ENCODE measurements at regions not wholly inside any gene's neighbourhood (a gene's known extent, or its start where the extent isn't known, plus 50 kb on each side); places are given as distances from the start of the nearest gene placed in this dataset.

DNA sequence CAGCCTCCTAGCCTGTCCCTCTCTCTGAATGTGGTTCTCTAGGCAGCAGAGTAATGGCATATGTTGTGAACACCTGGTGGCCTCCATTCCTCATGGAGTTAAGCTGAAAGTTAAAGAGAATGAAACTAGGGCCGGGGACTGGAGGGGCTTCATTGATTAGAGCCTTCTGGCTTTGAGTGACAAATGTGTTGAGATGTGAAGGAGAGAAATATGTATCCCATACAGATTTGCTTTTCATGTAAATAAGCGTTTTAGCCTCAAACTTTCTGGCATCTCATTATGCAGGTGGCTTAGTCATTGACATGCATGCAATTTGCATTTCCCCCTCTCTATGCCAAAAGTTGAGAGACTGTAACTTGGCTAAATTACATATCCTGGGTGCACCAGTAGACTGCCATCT lies 537.7 kb upstream of the EEF2KMT start:
- dilution Hi-C loops (cut with MboI; ENCODE audit: extremely low pct_ligation_motif_present, low sequenced_read_pairs): no loop called here

More for the DNA sequence above, 537.7 kb upstream of the EEF2KMT start:
- TF ChIP-seq, protein P1, sequence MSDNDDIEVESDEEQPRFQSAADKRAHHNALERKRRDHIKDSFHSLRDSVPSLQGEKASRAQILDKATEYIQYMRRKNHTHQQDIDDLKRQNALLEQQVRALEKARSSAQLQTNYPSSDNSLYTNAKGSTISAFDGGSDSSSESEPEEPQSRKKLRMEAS (IDR thresholded peaks at IDR 0.05; ENCODE audit: insufficient read depth, insufficient read length): no peak
- TF ChIP-seq FOS (IDR thresholded peaks at IDR 0.05; ENCODE audit: borderline replicate concordance, insufficient read depth, low read length) (no peak), POLR2AphosphoS5 (IDR thresholded peaks at IDR 0.05; ENCODE audit: insufficient read depth, low read depth, low read length) (no peak), POLR2A (IDR thresholded peaks at IDR 0.05; ENCODE audit: low read depth, low read length) (no peak), MYC (IDR thresholded peaks at IDR 0.05; ENCODE audit: low read depth, low read length) (no peak), GATA2 (IDR thresholded peaks at IDR 0.05; ENCODE audit: insufficient read depth, insufficient read length, low read depth, low read length) (no peak), JUN (IDR thresholded peaks at IDR 0.05; ENCODE audit: borderline replicate concordance, insufficient read depth, insufficient read length, low read depth) (no peak), EZH2 (IDR thresholded peaks at IDR 0.05; ENCODE audit: borderline replicate concordance, low read depth, low read length, severe bottlenecking) (no peak)
- TF ChIP-seq, protein P2, sequence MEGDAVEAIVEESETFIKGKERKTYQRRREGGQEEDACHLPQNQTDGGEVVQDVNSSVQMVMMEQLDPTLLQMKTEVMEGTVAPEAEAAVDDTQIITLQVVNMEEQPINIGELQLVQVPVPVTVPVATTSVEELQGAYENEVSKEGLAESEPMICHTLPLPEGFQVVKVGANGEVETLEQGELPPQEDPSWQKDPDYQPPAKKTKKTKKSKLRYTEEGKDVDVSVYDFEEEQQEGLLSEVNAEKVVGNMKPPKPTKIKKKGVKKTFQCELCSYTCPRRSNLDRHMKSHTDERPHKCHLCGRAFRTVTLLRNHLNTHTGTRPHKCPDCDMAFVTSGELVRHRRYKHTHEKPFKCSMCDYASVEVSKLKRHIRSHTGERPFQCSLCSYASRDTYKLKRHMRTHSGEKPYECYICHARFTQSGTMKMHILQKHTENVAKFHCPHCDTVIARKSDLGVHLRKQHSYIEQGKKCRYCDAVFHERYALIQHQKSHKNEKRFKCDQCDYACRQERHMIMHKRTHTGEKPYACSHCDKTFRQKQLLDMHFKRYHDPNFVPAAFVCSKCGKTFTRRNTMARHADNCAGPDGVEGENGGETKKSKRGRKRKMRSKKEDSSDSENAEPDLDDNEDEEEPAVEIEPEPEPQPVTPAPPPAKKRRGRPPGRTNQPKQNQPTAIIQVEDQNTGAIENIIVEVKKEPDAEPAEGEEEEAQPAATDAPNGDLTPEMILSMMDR (IDR thresholded peaks at IDR 0.05; ENCODE audit: extremely low read depth in 1 of 2, insufficient read depth in 1 of 2, low read depth in 1 of 2, low read length in 2 of 2): no peak
- no peaks in the 10 kb centered on the region for H3K9me1 ChIP-seq (replicated peaks; ENCODE audit: control insufficient read depth, extremely low read depth, insufficient read depth, low read length)
- H3K4me1 ChIP-seq (ENCODE audit: control insufficient read depth, extremely low read depth, insufficient read depth, low read length): no peaks in the 10 kb centered on the region
- H3K27me3 ChIP-seq (ENCODE audit: control insufficient read depth in 2 of 2, insufficient read depth in 2 of 2, low read length in 2 of 2): no peaks in the 10 kb centered on the region
- H4K20me1 ChIP-seq (replicated peaks; ENCODE audit: control insufficient read depth, extremely low read depth, insufficient read depth, low read length): no peaks in the 10 kb centered on the region
- H3K9ac ChIP-seq (replicated peaks; ENCODE audit: extremely low read depth, insufficient read depth, low read length): no peak overlapping the region
- no peak overlapping the region for H3K4me2 ChIP-seq (ENCODE audit: insufficient read depth, low read length)
- DNase-seq (ENCODE audit: low read depth, low spot score): no peak
- no peak overlapping the region for H2AFZ ChIP-seq (ENCODE audit: low read depth, low read length)
- FAIRE-seq: no peak
- H3K36me3 ChIP-seq (ENCODE audit: control insufficient read depth in 2 of 2, extremely low read depth in 1 of 2, insufficient read depth in 2 of 2, low read length in 2 of 2): no peaks in the 10 kb centered on the region
- no peaks in the 10 kb centered on the region for H3K79me2 ChIP-seq (ENCODE audit: control insufficient read depth, insufficient read depth, low read length)
- POLR2A ChIA-PET: no interaction called here
- H3K9me3 ChIP-seq (replicated peaks; ENCODE audit: control insufficient read depth, insufficient read depth, low read length): no peaks in the 10 kb centered on the region
- CTCF ChIA-PET: no interaction called here
- BruUV-seq (replicated peaks): no TSS peak
- intact Hi-C loops (cut with micrococcal nuclease): no loop called here
- no peak overlapping the region for H3K27ac ChIP-seq (ENCODE audit: insufficient read depth, low read depth, low read length)
- no peak overlapping the region for H3K4me3 ChIP-seq (replicated peaks in 1 of 3; ENCODE audit: insufficient read depth in 1 of 3, low read depth in 1 of 3, low read length in 3 of 3)
